HG03521 (cell line): ENCODE measurements at regions not wholly inside any gene's neighbourhood (a gene's known extent, or its start where the extent isn't known, plus 50 kb on each side); places are given as distances from the start of the nearest gene placed in this dataset.
"Not testable (repeated sequence)": the region's sequence is repeated elsewhere in the genome, so short reads cannot be mapped to it uniquely, and the experiment has no call there.

Source experiments
- ATAC-seq: cut with Tn5 transposase; IDR thresholded peaks from one replicate; pipeline ENCODE4 v1.9.1; 2021; ENCODE audit warnings: mild to moderate bottlenecking, moderate library complexity; ENCODE audit not compliant: unreplicated experiment

DNA sequence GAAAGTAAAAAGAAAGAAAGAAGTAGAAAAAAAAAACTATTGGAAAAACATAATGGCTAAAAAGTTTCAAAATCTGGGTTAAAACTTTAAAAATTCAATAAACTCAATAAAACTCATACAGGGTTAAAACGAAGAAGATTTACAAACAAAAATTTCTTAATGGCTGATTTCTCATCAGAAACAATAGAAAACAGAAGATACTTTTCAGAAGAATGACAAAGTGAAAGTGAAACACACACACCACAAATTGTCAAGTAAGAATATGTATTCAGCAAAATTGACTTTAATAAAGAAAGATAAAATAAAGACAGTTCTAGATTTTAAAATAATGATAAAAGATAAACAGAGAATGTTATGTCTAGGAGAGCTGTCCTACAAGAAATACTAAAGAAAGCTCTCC, 618.9 kb upstream of the GJE1 start:
- ATAC-seq: no peak

DNA sequence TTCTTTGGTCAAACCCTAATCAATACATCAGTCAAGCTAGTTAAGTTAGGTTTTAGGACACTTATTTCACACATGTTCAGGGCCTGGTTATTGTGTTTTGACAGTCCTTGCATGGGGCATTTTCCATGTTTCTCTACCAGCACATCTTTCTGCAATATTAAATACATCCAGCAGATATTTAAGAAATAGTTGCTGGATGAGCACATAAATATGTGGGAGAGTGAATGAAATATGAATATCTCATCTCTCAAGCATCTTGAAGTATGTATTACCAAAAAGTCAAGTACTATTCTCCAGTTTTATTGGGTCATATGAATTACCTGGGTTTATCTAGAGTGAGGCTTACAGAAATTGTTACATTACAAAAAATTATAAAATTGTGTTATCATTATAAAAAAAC, 621.9 kb upstream of the GJE1 start:
- no peak for ATAC-seq

DNA sequence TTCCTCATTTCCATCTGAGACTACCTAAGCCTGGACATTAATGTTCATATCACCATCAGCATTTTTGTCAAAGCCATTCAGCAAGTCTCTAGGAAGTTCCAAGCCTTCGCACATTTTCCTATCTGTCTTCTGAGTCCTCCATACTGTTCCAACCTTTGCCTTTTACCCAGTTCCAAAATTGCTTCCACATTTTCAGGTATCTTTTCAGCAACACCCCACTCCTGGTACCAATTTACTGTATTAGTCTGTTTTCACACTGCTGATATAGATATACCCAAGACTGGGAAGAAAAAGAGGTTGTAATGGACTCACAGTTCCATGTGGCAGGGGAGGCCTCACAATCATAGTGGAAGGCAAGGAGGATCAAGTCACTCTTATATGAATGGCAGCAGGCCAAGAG, 626.7 kb upstream of the GJE1 start:
- not testable (repeated sequence) for ATAC-seq

DNA sequence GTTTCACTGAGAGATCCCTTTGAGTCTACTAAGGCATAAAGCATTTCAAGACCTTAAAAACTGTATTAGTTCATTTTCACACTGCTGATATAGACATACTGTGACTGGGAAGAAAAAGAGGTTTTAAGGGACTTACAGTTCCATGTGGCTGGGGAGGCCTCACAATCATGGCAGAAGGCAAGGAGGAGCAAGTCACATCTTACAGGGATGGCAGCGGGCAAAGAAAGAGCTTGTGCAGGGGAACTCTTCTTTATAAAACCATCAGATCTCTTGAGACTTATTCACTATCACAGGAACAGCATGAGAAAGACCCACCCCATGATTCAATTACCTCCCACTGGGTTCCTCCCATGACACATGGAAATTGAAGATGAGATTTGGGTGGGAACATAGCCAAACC, 628.4 kb upstream of the GJE1 start:
- ATAC-seq: not testable (repeated sequence)

DNA sequence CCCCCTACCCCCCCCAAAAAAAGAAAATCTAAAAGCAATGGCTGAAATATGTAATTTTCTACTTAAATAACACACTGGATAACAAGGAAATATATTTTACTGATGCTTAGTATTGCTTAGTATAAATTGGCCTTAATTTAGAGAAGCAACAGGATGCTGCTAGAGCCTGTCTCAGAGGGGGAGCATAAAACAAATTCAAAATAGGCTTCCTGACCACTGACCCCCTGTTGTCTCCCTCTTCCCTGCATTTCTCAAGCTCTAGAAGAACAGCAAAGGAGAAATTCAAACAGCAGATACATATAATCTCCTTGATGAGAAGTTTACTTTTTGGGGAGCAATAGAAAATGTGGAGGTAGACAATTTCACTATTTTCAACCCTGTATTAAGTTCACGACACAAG, 631.1 kb upstream of the GJE1 start:
- no peak for ATAC-seq

DNA sequence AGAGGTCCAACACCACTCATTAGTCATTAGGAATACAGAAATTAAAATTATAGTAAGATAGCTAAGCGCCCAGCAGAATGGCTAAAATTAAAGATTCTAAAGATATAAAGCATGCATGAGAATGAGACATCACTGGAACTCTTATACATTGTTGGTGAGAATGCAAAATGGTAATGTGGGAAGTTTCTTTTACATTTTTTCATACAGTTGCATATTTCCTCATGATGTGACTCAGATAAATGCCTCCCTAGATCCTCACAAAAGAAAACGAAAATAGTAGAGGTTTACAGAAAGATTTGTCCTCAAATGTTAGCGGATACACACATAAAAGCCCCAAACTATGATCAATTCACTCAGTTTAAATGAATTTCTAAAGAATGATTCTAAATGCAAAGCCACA, 633.7 kb upstream of the GJE1 start:
- no peak for ATAC-seq

DNA sequence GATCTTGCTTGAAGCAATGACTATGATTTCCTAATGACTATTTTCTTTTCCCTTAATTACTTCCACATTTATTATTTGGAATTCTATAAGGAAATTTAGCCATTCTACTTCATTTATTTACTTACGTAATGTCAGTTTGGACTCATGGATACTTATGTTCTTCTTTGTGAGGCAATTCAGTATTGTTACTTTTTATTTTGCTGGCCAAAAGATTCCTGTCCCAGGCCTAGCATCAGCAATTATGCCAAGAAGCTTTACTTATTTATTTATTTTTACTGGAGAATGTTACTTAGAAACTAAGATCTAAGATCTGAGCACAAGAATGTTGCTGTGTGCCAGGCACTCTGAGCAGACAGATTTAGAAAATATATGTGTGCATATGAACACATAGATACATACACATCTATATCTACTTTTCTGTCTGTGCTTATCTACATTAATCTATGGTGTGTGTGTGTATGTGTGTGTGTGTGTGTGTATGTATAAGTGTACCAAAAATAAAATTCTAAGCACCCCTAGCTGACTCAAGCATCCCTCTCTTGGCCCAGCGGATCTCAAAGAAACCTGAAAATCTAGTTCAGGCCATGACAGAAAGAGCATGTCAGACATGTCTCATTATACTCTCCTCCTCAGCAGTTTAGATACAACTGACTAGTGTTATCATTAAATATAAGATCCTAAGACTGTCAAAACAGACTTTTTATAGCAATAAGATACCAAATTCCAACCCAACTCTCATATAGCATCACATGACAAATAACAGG, 640.0 kb upstream of the GJE1 start:
- ATAC-seq: no peak

DNA sequence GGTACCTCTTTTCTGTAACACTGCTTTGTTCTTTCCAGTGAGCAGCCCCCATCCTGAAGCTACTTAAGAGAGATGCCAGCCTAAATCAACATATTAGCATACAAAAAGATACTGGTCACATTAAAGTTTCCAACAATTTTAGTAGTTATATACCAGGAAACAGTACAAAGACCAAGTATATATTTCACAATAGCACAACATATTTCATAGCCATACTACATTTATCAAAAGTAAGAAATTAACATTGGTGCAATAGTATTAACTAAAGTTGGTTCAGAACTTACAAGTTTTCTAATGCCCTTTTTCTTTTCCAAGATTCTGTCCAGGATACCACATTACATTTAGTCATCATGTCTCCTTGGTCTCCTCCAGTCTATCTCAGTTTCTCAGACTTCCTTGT, 641.0 kb upstream of the GJE1 start:
- ATAC-seq: no peak

DNA sequence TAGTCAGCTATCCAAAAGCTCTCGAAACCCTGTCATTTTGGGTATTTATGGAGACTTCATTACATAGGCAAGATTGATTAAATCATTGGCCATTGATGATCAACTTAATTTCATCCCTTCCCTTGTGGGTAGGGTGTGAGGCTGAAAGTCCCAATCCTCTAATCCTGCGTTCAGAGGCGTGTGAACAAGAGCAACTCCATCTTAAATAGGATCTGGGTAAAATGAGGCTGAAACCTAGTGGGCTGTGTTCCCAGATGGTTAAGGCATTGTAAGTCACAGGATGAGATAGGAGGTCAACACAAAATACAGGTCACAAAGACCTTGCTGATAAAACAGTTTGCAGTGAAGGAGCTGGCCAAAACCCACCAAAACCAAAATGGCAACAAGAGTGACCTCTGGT, 641.7 kb upstream of the GJE1 start:
- ATAC-seq: no peak

DNA sequence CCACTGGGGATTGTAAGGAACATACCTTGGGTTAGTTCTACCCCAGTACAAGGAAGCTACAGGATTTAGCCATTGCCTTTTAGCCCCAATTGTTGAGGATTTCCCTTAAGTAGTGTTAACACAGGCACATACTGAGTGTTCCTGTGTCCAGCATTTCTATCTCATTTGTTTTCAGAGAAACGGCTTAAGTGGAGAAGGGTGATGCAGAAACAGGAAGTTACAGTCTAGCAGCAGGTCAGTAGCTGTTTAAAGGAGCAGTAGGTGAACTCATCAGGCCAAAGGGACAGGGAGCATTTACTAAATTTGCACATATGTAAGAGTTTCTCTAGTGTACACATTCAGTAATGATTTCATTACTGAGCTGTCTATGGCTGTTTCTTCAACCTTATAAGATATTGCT, 644.2 kb upstream of the GJE1 start:
- peak; percentile 23 for ATAC-seq

DNA sequence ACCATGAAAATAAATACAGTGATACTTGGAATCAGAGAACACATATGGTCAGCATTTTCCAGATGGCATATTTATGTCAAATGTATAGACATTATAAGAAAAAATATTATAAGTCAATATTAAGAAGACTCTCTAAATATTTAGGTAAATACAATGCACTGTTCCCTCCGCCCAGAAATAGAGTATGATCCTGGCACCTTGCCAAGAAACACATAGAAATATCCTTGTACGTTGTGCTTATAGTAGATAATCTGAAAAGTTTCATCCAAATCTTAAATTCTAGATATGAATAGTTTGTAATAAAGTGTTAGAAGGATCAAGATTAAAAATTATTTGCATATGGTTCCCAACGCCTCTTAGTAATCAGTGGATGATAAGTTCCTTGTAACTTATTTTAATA, 645.8 kb upstream of the GJE1 start:
- no peak for ATAC-seq

DNA sequence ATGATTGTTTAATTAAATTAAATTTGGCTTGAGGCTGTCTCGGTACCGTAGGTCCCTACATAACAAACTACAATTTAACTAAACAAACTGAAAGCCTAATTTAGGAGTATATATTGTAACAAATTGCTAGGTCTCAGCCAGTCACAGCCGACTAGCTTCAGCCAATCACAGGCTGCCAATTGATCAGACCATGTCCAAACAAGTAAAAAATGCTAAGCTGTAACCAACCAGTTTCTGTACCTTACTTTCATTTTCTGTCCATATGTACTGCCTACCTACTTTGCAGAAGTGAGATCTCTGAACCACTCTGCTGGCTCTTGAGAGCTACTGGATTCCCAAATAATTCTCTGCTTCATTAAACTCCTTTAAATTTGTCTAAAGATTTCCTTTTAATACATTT, 648.0 kb upstream of the GJE1 start:
- ATAC-seq: peak; percentile 79

DNA sequence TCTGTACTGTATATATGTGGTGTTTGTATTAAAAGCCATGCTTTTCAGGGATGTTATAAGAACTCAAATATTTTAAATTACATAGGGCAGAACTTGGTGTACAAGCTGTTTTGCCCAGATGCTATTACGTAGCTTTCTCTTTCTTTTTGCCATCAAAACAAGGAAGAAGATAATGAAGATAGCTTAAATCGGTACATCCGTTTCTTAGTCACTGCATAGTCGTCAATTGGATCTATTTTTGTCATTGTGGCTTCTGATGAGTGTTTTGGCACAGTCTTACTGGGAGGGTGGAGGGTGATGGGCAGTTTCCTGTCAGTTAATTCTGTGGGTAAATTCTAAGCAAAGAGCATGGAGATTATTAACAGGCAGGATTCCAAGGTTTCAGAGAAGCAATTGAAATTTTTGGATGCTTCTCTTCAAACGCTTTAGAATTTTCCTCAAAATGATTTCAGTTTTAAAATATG, 649.1 kb upstream of the GJE1 start:
- ATAC-seq: peak; percentile 84

DNA sequence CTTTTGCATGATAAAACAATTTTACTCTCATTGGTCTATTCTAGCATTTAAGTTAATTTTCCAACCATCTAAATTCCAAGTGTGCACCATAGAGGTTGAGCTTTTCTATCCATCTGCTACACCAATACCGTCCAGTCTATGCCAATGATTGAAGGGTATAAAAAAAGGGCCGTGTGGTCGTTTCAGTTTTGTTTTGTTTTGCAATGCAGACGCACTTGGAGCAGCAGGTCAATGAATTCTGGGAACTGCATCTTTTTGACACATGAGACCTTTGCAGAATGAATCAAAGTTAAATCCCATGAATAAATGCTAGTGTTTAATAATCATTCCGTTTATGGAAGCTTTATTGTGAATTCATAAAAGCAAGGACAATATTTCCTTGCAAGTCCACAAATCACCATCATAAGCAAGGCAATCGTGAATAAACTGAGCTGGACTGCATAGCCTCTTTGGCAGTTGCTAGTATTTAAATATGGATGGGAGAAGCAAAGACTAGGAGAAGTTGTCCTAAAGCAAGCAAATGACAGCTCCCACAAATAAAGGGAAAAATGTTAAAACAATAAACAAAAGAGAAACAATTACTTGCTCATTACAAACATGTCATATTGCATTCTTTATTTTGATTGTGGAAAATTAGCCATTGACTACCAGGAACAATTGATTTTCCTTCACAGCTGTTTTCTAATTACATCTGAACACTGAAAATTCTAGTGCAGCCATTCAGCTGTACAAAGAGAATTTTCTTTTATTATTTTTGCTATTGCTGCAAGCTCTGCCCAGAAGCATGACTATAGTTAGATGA, 649.7 kb upstream of the GJE1 start:
- ATAC-seq: peak; percentile 0

DNA sequence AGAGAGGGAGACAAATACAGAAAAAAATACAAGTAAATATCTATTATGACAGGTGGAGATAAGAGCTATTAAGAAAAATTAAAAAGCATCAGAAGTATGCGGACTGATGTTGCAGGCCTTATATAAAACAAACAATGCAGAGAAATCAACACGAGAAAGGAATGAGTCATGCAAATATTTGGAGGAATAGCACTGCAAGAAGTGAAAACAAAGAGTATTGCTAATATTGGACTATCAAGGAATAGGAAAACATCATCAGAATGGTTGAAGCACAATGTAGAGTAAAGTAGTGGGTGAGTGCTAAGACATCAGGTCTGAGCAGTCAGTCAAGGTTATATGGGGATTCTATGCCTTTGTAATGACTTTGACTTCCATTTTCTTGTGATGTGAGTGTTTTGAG, 657.5 kb upstream of the GJE1 start:
- ATAC-seq: no peak

DNA sequence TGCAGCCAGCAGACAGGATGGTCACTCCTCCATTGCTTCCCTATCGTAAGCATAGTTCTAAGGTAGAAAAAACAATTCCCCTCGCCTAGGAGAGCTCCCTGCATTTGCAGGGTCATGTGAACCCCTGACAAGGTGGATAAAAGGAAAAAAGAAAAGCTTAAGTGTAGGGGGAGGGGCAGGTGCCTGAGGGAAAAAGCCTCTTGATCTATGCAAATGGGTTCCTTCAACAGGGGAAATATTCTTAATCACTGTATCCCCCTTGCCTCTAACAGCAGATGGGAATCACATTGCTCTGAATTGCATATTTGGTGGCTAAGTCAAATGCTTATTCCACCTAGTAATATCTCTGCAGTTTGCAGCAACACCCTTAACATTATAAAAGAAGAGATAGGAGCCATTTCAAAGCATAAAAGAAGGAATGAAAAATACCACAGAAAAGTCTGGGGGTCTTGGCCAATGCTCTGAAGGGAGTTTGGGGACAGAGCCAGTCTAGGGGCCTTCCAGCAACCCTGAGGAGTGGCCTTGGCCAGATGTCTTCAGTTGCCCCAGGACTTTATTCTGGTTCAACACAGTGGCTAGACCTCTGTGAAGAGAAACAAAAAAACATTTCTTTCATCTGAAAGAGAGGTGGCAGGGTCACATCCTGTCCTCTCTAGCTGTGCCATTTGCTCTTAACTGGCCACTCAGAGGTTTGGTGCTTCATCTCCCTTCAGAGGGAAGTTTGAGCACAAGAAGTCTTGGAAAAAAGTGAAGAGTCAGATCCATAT, 660.4 kb upstream of the GJE1 start:
- no peak for ATAC-seq

DNA sequence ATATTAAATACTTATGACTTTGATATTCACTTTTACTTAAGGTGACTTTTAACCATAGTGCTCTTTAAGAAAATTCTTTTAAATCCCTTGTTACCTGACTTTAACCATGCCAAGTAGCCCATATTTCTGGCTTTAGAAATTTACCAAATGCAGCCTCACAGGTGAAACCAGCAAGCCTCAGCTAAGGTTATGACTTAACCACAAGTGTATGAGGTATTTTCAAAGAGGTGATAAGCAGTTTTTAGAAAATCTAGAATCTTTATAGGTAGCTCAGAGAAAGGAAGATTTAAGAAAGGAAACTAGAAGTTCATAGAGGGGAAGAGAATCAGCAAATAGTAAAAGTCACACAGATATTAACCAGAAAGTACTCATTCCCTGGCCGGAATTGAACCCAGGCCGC, 661.9 kb upstream of the GJE1 start:
- no peak for ATAC-seq

DNA sequence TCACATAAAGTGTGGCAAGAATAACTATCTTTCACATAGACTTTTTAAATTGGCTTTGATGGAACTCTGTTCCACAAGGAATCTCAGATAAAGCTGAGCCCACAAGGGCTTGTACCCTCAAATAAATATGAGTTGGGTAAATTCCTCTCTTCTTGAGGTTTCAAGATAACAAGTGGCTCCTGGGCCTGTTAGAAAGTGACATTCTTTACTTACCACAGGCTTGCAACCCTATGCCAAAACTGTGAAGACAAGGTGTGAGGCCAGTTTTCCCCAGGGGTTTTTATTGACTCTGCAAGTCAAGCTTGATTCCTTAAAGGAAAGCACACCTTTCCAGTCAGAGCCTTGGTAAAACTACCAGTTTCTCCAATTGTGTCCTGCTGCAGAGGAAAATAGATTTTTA, 664.8 kb upstream of the GJE1 start:
- no peak for ATAC-seq

DNA sequence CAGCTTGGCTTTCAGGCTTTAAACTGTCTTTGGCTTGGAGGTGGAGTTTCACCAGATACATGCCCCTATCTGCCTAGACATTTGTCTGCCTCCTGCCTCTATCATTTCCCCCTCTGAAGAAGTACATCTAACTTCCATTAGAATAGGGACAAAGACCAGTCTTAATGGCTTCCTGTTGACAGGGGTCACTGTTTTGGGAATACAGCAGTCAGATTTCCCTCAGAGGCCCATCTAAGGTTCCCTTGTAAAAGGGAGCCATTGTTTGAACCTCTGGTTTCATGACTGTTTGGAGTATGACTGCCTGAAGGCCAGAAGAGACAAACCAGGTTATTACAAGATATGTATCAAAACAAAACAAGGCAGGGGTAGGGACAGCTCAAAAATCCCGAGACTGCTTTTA, 665.7 kb upstream of the GJE1 start:
- ATAC-seq: no peak

DNA sequence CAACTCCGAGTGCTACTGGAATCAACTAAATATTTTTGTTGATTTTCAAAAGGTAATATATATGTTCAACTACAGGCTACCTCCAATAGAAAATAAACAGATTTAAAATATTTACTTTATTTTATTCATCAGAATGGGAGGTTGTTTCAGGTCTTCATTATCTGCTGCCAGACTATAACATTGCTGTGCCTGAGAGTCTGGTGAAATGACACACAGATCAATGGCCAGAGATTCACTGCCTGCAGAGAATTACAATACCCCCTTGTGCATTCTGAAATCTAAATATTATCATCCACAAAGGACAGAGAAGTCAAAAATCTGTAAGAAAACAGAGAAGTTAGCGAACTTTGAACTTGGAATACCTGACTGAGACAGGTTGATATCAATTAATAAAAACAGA, 667.8 kb upstream of the GJE1 start:
- ATAC-seq: no peak

DNA sequence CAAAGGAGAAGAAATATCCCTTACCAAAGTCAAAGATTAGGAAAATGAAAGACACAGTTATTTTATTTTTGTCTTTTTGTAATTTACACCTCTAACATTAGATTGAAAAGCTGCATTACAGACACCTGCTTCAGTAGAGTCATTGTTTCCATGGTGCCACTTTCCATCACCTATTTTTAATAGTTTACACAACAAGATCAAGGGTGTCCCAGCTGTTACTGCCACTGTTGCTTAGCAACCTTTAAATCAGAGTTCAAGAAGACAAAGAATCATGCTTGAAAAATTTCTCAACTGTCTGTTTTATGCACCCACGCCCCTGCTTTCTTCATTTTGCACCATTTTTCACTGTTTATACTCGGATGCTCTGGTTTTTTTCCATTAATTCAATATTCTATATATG, 668.2 kb upstream of the GJE1 start:
- peak; percentile 71 for ATAC-seq
